Activated CD8-positive, alpha-beta memory T cell treated with anti-CD3 and anti-CD28 coated beads for 24 hours (primary cell): ENCODE measurements at regions not wholly inside any gene's neighbourhood (a gene's known extent, or its start where the extent isn't known, plus 50 kb on each side); places are given as distances from the start of the nearest gene placed in this dataset.
"Not testable (repeated sequence)": the region's sequence is repeated elsewhere in the genome, so short reads cannot be mapped to it uniquely, and the experiment has no call there.

Source experiments
- DNase-seq: peaks from one replicate; pipeline ENCODE4 v3.0.0-alpha.2; 2020

DNA sequence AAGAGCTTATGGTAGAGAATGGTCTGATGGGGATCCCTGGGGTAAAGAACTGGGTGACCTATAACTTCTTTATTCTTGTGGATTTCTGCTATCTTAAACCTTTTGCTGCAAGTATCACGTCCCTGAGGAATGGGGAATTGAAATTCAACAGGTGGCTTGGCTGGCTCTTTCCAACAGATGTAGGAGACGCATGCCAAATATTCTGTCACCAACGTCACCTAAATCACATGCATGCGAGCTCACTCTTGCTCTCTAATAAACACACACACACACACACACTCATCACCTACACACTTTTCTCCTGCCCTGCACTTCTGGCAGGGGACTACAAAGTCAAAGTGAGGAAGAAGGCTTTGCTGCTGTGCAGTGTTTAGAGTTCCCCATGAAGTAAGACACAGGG is 145.8 kb upstream of the NECTIN3 start:
- DNase-seq, result no peak

DNA sequence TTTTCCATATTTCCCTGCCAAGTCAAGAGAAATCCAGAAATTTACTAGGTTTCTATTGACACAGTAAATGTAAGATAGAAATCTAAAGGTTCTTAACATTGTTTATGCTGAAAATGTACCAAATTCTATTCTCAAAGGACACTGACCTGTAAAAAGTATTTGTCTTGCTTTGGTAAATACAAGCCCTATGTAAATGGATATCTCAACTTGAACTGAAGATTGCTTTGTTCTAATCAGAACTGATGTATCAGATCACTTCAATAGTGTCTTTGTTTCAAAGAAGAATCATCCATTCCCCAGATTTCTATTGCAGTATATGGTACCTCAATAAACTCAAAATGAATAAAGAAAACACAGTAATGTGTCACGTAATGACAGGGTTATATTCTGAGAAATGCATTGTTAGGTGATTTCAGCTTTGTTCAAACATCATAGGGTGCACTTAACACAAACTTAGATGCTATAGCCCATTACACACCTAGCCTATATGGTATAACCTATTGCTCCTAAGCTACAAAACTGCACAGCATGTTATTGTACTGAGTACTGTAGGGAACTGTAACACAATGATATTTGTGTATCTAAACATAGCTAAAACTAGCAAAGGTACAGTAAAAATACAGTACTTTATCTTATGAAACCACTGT is 143.5 kb upstream of the NECTIN3 start:
- DNase-seq, result no peak

DNA sequence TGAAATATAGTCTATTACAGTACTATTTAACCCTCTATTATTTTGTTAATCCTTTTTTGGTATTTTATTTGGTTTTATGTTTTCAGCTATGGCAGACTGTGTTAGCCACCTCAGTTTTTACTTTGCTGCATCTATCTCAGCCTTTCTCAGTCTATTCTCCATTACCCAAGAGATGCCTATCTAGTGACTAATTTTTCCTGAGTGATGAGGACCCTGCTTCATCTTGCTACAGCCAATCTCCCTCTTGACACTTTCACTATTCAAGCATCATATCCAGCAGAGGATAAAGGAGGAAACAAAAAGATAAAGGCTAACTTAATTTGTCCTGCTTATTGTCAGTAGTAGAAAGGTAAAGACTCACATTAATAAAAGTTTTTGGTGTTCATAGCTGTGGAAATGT is 141.8 kb upstream of the NECTIN3 start:
- DNase-seq, result no peak

DNA sequence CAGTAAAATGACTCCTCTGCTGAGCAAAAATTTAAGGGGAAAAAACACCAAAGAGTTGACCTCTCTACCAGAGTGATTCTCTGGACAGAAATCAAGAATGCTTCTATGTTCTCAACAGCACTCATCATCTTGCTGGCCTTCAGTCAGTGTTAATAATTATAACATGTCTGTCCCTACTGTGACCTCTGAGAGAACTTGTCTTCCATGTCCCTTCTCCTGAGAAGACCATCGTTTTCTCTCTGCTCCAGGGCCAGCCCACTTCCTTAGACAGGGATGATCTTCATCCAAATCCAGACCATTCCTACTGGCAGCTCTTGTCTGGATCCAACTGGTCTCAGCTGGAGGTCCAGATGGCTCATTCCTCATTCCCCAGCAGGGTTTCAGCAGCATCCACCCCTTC is 139.0 kb upstream of the NECTIN3 start:
- no peak for DNase-seq

DNA sequence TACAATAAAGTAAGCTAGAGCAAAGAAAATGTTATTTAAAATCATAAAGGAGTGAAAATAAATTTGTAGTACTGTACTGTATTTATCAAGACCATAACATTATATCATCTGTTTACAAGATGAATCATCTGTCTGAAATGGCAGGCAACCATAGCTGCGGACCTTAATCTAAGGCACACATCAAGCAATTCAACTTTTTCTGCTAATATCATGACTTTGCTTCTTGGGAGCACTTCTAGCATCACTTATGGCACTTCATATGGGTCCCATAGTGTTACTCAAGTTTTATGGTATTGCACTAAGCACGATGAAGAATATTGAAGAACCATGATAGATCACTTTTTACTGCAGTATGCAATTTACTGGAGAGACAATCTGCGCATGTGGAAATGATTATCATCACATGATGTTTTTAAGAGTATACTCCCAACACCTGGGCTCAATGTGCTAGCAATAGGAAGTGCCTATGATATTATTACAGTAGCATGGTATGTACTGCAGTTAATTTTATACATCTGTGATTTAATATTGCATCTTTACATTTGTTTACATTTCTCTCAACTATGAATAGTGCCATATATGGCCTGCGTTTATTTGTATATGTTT is 137.7 kb upstream of the NECTIN3 start:
- no peak for DNase-seq

DNA sequence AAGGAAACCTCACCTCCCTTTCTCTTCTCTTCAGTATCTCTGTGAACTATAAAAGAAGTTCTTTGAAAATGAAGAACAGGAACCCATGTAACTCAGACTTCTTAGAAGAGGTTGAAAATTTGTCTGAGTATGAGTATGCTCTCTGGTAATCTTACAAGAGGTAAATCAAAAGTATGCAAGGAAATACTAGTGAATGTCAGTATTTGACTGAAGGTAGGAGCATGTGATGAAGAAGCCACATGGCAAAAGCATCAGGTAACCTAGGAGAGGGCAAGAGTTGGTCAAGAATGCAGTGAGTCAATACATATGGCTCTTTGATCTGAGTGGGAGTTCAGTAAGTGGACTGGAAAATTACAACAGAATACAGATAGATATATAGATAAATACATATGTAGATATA is 133.0 kb upstream of the NECTIN3 start:
- DNase-seq, result no peak

DNA sequence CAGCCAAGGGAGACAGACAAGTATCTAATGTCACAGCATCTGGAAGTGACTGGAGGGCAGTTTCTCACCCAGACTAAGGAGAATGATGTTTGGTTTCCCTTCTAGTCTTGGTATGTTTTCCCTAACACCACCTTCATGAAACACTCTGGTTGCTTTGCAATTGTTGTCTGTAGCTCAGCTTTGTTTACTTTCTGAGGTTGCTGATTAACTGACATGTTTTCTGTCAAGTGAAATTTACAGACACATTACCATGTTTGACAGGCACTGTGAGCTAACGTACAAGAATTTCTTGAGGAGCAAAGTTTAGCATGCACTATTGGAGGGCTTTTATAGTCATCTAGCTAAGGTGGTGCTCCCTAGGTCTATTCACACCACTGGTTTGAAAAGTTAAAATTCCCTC is 131.6 kb upstream of the NECTIN3 start:
- DNase-seq, result no peak

DNA sequence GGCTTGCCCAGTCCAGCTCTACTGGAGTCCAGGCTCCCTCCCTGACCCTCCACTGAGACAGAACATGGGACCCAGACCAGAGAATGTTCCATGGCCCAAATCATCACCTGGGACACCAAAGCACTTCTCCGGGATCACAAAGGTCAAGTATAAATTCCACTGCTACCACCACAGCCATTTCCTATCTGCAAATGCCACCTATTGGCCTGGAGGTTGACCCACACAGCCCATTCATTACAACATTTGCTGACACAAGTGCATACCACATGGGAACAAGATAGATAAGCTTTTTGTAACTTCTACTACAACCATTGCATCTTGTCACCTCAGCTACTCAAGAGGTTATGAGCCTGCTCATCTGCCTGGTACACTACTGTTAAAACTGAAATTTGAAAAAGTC is 126.8 kb upstream of the NECTIN3 start:
- DNase-seq, result no peak

DNA sequence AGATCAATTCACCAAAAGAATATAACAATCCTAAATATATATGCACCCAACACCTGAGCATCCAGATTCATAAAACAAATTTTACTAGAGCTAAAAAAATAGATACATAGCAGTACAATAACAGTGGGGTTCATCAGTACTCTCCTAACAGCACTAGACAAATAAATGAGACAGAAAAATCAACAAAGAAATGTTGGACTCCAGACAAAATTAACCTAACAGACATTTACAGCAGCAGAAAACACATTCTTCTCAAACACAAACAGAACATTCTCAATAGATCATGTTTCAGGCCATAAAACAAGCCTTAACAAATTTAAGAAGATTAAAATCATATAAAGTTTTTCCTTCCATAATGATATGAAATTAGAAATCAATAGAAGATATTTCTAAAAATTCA is 124.8 kb upstream of the NECTIN3 start:
- no peak for DNase-seq

DNA sequence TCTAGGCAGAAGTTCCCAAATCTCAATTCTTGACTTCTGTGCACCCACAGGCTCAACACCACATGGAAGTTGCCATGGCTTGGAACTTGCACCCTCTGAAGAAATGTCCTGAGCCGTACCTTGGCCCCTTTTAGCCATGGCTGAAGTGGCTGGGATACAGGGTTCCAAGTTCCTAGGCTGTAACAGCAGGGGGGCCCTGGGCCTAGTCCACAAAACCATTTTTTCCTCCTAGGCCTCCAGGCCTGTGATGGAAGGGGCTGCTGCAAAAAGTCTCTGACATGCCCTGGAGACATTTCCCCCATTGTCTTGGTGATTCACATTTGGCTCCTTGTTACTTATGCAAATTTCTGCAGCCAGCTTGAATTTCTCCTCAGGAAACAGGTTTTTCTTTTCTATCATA is 122.4 kb upstream of the NECTIN3 start:
- DNase-seq, result not testable (repeated sequence)

DNA sequence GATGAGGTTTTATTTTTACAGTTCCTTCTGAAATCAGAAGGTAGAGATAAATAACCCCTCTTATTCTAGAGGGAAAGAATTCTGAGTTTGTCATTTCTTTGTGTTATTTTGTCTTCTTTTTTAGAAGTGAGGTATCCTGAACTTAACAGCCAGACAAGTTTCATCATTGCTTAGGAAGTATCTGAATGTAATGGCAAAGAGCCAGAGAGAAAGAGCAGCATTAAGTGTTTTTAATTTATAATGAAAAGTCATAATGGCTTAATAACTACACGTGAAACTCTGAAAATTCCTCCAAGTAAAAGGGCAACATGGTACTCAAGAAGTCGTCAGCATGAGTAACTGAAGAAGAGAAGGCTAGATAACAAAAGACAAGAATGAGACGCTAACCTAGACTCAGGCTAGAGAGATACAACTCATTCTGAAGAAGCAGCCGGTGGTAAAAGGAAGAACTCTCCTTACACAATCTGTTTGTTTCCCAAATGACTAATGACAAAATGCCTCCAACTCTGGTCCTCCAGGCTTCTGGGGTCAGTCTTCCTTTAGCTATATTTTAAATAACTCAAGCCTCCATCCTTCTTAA is 116.2 kb upstream of the NECTIN3 start:
- no peak for DNase-seq

DNA sequence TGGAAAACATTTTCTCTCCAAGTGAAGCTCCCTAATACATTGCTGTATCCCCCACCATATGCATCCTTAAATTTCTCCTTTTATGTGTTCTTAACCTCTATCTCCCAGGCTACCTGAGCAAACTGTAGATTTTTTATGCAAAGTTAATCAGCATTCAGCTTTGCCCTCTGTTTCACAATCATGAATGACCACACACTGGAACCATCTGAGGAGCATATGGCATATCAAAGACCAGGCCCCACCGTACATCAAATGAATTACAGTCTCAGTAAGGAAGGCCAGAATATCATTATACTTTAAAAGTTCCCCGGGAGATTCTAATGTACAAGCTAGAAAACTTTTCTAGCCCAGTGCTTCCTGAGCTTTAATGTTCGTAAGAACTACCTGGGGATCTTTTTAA is 115.5 kb upstream of the NECTIN3 start:
- DNase-seq, result no peak

DNA sequence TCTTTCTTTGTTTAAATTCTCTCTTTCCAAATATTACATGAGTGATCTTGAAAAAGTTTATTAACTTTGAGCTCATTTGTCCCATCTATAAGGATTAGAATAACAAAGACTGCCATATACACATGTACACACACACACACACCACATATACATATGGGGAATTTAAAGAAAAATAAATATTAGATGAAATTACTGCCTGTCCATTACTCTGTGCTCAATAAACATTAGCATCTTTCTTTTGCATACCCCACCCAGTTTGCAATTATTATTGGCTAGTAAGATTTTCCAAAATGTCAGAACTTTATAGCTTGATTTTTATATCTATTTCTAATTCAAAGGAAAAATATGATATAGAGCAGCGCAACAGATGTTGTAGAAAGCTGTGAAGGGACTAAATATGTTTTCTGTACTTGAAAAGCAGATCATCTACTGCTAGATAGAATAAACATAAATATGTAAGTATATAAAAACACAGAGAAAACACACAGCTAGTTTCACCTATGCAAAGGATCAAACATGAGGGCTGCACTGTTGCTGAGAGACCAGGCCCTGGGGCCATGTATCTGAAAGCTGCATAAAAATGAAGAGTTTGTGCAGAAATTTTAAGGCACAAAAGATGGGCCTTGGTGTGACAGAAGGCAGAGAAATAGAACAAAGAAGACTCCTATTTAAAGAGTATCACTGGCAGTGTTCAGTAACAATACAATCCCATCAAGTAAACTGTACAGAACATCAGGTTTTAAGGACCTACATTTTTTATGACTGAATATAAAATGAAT is 114.2 kb upstream of the NECTIN3 start:
- no peak for DNase-seq

DNA sequence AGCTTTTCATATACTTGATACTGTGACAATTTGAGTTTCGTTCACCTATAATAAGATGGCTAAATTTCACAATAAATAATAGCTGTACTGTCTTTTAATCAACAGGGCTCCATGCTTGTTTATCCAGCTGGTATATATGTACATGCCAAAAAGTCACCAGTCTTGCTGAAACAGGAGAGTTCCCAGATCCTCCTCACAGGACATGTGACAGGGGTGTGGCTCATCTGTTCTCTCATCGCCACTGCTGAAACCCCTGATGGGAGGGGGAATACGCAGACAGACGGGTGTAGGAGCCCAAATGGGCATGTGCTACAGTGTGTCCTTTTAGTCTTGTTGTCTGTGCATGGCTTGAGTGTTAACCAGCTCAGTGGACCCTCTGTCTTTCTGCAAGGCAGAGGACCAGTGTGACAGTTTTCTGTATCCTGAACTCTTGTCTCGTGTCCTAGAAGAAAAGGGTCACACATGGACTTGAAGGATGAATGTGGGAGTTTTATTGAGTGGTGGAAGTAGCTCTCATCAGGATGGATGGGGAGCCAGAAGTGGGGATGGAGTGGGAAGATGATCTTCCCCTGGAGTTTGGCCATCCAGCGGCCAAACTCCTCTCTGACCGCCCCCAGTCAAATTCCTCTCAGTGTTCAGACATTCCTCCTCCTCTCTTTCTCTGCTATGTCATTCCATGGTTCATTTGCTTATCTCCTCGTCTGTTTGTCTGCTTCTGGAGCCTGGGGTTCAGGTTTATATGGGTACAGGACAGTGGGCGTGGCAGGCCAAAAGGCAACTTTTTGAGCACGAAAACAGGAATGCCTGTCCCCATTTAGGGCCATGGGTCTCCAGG is 113.1 kb upstream of the NECTIN3 start:
- no peak for DNase-seq

DNA sequence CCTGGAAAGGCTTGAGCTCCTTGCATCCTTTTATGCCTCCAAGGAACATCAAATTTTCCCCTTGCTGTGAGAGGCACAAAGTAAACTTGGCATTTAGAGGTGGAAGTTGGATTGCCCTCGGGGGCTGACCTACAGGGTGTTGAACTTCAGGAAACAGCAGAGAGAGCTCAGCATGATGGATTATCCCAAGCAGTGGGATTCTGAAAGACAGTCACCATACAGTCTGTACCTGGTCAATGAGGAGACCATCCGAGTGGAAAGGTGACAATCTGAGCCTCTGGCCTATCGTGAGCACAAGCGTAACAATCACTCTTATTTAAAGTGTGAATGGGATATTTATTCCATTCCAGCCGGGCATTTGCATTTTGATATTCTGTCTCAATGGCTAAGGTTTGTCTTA is 105.6 kb upstream of the NECTIN3 start:
- DNase-seq, result no peak

DNA sequence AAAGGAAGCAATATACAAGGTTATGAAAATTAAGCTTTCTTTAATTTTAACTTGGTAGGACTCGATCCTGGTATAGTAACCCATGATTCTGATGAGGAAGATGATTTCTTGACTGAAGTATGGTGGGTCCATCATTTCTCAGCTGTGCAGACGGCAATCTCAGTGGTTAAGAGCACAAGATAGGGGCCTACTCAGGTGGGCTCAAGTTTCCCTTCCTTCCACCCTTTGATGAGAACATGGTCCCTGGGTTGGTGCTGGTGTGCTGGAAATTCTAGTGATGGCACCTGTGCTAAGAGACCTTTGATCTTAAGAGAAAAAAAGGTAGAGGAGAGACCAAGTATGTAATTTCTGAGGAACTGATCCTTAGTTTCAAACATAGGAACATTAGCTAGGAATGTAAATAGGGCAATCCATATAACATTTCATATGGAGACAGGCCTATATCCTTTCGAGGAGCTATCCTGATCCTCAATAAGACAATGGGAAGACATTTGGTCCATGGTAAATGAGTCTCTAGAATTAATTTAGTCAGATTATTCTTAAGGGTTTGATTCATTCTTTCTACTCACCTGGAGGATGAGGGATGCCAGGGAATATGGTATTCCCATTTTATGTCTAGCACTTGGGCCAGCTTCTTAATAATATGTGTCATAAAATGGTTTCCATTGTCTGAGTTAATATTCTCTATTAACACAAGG is 104.5 kb upstream of the NECTIN3 start:
- no peak for DNase-seq

DNA sequence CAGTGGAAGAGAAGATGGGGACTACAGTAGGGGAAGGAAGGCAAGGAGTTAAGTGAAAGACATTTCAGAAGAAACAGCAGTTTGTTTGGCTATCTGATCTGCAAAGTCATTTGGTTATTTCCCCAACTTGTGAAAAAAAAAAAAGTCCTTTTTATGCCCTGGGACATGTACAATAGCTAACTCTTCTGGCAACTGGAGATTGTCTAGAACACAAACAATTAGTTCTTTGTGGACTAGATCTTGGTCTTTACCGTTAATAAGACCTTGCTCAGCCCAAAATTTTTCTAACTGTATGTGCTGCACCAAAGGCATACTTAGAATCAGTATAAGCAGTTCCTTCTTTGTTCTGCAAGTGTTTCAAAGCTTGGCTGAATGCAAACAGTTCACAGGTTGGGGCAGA is 103.5 kb upstream of the NECTIN3 start:
- no peak for DNase-seq

DNA sequence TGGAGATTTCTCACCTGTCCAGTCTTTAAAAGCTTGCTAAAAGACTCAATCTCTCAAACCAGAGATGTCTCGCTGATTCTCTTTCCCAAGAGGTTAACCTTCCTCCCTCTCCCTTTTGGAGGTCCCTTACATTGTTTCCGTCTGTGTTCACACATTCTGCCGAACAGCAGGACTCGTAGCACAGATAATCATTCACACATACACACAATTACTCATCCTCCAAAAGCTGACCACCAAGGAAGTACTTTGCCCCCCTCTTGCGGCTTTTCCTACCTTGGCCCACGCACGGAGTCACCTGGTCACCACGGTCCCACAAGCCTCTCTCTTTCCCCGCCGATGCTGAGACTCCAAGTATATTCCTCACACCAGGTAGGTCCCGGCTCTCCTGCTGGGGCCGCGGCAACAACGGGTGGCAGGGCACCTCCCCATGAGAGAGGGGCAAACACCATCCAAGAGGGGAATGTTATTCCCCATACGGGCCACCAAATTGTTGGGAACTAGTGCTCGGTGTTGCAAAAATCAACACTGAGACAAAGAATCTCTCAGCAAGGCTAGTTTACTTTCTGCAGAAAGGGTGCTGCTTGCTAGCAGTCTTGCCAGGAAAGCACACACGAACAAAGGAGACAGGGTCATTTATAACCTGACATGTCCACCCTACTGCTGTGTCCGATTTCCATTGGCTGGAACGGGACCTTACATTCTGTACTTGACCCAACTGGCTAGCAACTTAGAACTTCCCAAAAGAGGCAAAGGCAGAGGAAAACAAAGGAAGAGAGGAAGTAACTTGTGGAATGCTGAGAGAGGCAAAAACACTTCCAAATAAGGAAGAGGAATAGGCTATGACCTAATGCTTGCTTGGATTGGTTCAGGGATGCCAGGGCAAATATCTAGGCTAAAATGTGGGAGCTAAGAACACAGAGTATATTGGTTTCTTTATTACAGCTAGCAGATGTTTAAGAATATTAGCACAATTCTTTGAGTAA is 102.1 kb upstream of the NECTIN3 start:
- no peak for DNase-seq

DNA sequence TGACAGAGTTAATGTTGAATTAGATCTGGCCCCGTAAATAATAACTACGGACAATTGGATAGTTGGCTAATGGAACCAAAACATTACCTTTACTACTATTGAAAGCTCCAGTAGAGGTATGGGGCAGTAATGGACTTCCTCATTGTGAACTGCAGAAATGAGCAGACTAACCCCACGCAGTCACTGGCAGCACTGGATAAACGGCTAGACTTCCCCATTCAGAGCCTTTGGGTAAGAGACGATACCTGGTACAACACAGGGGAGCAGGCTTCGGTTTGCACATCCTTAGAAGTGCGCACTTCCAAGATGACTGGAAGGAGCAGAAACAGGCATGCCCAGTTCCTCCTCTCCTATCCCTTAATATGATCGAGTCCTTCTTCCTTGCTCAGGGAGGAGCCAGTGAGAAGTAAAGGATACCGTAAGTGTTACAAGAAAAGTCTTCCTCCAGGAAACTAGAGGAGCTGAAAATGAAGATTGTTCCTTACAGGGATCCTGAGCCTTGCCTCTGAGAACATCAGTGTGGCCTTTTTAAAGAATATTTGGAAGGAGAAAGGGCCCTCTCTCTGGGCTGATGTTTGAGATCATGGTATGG is 100.5 kb upstream of the NECTIN3 start:
- no peak for DNase-seq

DNA sequence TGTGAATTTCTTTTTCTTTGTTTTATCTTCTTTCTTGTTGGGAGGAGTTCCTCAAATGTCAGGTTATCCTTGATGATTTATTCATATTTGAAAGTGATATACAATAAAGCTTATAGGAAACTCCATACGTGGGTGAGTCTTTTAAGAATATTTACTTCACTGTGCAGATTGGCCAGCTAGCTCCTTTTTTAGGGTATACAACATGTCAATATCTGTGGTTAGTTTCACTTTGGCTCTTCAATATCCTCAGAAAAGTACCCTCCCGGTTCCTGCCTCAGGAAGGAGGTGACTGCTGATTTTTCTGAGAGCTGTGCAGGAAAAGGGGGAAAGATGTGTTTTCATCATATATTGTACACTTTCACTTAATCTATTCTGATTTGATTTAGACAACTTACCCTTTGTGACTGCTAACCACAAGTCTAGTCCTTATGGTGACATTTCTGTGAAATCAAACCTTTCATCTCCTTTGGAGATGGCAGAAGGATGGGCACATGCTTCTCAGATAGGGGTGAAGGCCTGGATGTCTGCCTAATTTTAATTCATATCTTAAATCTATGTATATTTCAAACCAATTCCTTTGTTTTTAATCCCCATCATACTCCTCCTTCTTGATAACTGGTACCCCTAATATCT is 98.2 kb upstream of the NECTIN3 start:
- DNase-seq, result no peak
